ENCODE measurements at regions not wholly inside any gene's neighbourhood (a gene's known extent, or its start where the extent isn't known, plus 50 kb on each side); places are given as distances from the start of the nearest gene placed in this dataset.

DNA sequence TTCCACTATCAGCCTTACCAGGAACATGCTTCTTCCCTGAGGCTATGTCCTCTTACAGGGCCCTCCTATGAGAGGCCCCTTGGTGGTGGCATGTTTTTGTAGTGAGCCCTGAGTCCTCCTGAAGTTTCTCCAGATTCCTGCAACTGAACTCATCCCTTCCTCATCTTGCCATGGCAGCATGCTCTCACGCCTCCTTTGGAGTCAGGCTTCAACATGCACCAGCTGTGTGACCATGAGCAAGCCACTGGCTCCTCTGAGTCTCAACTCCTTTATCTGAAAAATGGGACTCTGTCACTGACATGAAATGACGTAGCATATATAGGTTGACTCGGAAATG lies 216.3 kb upstream of the TLE3 start:
- no peak for DNase-seq (ENCODE audit: low read depth)
- H3K4me3 ChIP-seq (ENCODE audit: low read depth, low read length) = no peak overlapping the region
- TF ChIP-seq, protein P1, sequence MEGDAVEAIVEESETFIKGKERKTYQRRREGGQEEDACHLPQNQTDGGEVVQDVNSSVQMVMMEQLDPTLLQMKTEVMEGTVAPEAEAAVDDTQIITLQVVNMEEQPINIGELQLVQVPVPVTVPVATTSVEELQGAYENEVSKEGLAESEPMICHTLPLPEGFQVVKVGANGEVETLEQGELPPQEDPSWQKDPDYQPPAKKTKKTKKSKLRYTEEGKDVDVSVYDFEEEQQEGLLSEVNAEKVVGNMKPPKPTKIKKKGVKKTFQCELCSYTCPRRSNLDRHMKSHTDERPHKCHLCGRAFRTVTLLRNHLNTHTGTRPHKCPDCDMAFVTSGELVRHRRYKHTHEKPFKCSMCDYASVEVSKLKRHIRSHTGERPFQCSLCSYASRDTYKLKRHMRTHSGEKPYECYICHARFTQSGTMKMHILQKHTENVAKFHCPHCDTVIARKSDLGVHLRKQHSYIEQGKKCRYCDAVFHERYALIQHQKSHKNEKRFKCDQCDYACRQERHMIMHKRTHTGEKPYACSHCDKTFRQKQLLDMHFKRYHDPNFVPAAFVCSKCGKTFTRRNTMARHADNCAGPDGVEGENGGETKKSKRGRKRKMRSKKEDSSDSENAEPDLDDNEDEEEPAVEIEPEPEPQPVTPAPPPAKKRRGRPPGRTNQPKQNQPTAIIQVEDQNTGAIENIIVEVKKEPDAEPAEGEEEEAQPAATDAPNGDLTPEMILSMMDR (IDR thresholded peaks at IDR 0.05; ENCODE audit: low read depth, low read length) = no peak
- TF ChIP-seq POLR2A (IDR thresholded peaks at IDR 0.05; ENCODE audit: extremely low read depth, insufficient read length) = no peak

- no peak overlapping the region for H3K4me3 ChIP-seq (ENCODE audit: low read depth, low read length)
- no peak for DNase-seq (ENCODE audit: low read depth)
- TF ChIP-seq, protein P2, sequence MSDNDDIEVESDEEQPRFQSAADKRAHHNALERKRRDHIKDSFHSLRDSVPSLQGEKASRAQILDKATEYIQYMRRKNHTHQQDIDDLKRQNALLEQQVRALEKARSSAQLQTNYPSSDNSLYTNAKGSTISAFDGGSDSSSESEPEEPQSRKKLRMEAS (IDR thresholded peaks at IDR 0.05; ENCODE audit: low read depth, low read length) = no peak
- TF ChIP-seq, protein P1 (IDR thresholded peaks at IDR 0.05; ENCODE audit: low read depth, low read length) = no peak
Measured at GRCh38 chr15:70313099-70314017, 215.6 kb upstream of the TLE3 start.

GRCh38 chr15:70311821-70312220 lies 214.1 kb upstream of the TLE3 start:
- DNase-seq (ENCODE audit: low read depth) = no peak
- H3K4me3 ChIP-seq (ENCODE audit: low read depth, low read length) = no peak overlapping the region
- TF ChIP-seq, protein P1 (IDR thresholded peaks at IDR 0.05; ENCODE audit: low read depth, low read length) = no peak
- TF ChIP-seq POLR2A (IDR thresholded peaks at IDR 0.05; ENCODE audit: extremely low read depth, insufficient read length) (no peak), MYC (IDR thresholded peaks at IDR 0.05; ENCODE audit: low read depth, low read length) (no peak)
- TF ChIP-seq, protein P2 (IDR thresholded peaks at IDR 0.05; ENCODE audit: low read depth, low read length) = no peak

GRCh38 chr15:70309716-70310115 lies 212.0 kb upstream of the TLE3 start:
- no peak for DNase-seq (ENCODE audit: low read depth)
- TF ChIP-seq, protein P1 (IDR thresholded peaks at IDR 0.05; ENCODE audit: low read depth, low read length) = no peak
- TF ChIP-seq, protein P2 (IDR thresholded peaks at IDR 0.05; ENCODE audit: low read depth, low read length) = no peak
- TF ChIP-seq MYC (IDR thresholded peaks at IDR 0.05; ENCODE audit: low read depth, low read length) (no peak), POLR2A (IDR thresholded peaks at IDR 0.05; ENCODE audit: extremely low read depth, insufficient read length) (no peak)
- H3K4me3 ChIP-seq (ENCODE audit: low read depth, low read length) = no peak overlapping the region

GRCh38 chr15:70308735-70309434 lies 211.2 kb upstream of the TLE3 start:
- no peak for DNase-seq (ENCODE audit: low read depth)
- no peak overlapping the region for H3K4me3 ChIP-seq (ENCODE audit: low read depth, low read length)
- TF ChIP-seq POLR2A (IDR thresholded peaks at IDR 0.05; ENCODE audit: extremely low read depth, insufficient read length) = no peak
- TF ChIP-seq, protein P1 (IDR thresholded peaks at IDR 0.05; ENCODE audit: low read depth, low read length) = no peak
- TF ChIP-seq MYC (IDR thresholded peaks at IDR 0.05; ENCODE audit: low read depth, low read length) = no peak
- TF ChIP-seq, protein P2 (IDR thresholded peaks at IDR 0.05; ENCODE audit: low read depth, low read length) = no peak
